ENCODE measurements at regions not wholly inside any gene's neighbourhood (a gene's known extent, or its start where the extent isn't known, plus 50 kb on each side); places are given as distances from the start of the nearest gene placed in this dataset.

DNA sequence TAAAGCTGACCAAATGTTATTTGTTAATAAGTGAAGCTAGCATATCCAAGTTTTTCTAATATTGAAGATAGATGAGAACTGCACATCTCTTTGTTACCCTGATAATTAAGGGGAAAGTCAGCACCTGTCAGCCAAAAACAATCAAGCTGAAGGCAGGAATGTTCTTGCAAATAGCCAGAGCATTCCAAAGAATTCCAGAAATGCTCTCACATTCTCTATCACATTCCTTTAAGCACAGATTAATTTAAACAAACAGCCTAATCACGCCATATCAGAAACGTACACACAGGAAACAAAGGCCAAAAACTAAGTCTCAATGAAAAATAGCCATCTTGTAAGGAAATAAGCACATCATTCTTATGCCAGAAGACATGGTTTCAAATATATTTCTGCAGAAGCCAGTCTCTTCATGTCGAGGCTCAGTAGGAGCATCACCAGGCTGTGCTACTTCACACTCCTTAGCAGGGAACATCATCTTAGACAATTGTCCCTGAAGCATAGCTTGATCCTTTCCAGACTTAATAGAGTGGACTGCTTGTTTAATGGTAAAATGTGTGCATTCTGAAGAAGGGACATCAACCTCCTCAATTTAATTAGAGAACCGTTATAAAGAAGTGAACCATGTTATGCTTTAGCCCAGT lies 252.9 kb upstream of the TTC29 start (continued):
- TF ChIP-seq CHD1 (IDR thresholded peaks at IDR 0.05; ENCODE audit: low read depth, low read length) = no peak
- TF ChIP-seq SIRT6 (IDR thresholded peaks at IDR 0.05; ENCODE audit: low read length) = no peak
- TF ChIP-seq ZNF274 (IDR thresholded peaks at IDR 0.05; ENCODE audit: borderline replicate concordance, extremely low read depth, low read length) = no peak
- no peak for TF ChIP-seq TAF1 (IDR thresholded peaks at IDR 0.05; ENCODE audit: low read depth, low read length)
- TF ChIP-seq CEBPB (IDR thresholded peaks at IDR 0.05; ENCODE audit: low read depth, low read length) = no peak
- TF ChIP-seq TBP (IDR thresholded peaks at IDR 0.05; ENCODE audit: low read depth, low read length) = no peak
- no peak for TF ChIP-seq YY1 (IDR thresholded peaks at IDR 0.05; ENCODE audit: low read depth, low read length)
- TF ChIP-seq CBX8 (IDR thresholded peaks at IDR 0.05; ENCODE audit: borderline replicate concordance, low read depth, low read length) = no peak
- TF ChIP-seq SAP30 (IDR thresholded peaks at IDR 0.05; ENCODE audit: insufficient read depth, insufficient replicate concordance, low read length) = no peak
- TF ChIP-seq BCL11A (IDR thresholded peaks at IDR 0.05; ENCODE audit: low read depth in 2 of 2, low read length in 2 of 2) = peak in 1 of 2 experiments; percentile 8
- no peak for TF ChIP-seq JUN (IDR thresholded peaks at IDR 0.05; ENCODE audit: low read depth, low read length)
- no peak for TF ChIP-seq POU5F1 (IDR thresholded peaks at IDR 0.05; ENCODE audit: low read depth, low read length)
- TF ChIP-seq RAD21 (IDR thresholded peaks at IDR 0.05 in 1 of 2, conservative IDR thresholded peaks at IDR 0.05 in 1 of 2; ENCODE audit: low read depth in 2 of 2, low read length in 2 of 2) = no peak
- no peak for TF ChIP-seq JUND (IDR thresholded peaks at IDR 0.05; ENCODE audit: low read length)
- TF ChIP-seq SIX5 (IDR thresholded peaks at IDR 0.05; ENCODE audit: low read depth, low read length) = no peak
- TF ChIP-seq POLR2AphosphoS5 (IDR thresholded peaks at IDR 0.05; ENCODE audit: low read depth, low read length) = no peak
- TF ChIP-seq CTBP2 (IDR thresholded peaks at IDR 0.05; ENCODE audit: borderline replicate concordance, insufficient read depth, insufficient read length, low read length) = no peak
- no peak for TF ChIP-seq KDM5A (IDR thresholded peaks at IDR 0.05; ENCODE audit: low read length)
- no peak for TF ChIP-seq NRF1 (IDR thresholded peaks at IDR 0.05; ENCODE audit: low read depth, low read length)
- no peak for TF ChIP-seq E2F6 (IDR thresholded peaks at IDR 0.05)
- TF ChIP-seq EP300 (IDR thresholded peaks at IDR 0.05; ENCODE audit: borderline replicate concordance in 1 of 2, low read depth in 2 of 2, low read length in 2 of 2) = peak in 1 of 2 experiments; percentile 22; a peak in 1 of 3 replicates
- no peak for TF ChIP-seq MAX (IDR thresholded peaks at IDR 0.05)
- TF ChIP-seq, protein P1, sequence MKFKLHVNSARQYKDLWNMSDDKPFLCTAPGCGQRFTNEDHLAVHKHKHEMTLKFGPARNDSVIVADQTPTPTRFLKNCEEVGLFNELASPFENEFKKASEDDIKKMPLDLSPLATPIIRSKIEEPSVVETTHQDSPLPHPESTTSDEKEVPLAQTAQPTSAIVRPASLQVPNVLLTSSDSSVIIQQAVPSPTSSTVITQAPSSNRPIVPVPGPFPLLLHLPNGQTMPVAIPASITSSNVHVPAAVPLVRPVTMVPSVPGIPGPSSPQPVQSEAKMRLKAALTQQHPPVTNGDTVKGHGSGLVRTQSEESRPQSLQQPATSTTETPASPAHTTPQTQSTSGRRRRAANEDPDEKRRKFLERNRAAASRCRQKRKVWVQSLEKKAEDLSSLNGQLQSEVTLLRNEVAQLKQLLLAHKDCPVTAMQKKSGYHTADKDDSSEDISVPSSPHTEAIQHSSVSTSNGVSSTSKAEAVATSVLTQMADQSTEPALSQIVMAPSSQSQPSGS (IDR thresholded peaks at IDR 0.05; ENCODE audit: low read length) = no peak
- TF ChIP-seq CHD2 (IDR thresholded peaks at IDR 0.05; ENCODE audit: low read length) = no peak
